GM21576 (cell line): ENCODE measurements at regions not wholly inside any gene's neighbourhood (a gene's known extent, or its start where the extent isn't known, plus 50 kb on each side); places are given as distances from the start of the nearest gene placed in this dataset.
"Not testable (repeated sequence)": the region's sequence is repeated elsewhere in the genome, so short reads cannot be mapped to it uniquely, and the experiment has no call there.

Experiments
- ATAC-seq: cut with Tn5 transposase; IDR thresholded peaks from one replicate; pipeline ENCODE4 v1.9.1; 2021; ENCODE audit warnings: mild to moderate bottlenecking, moderate library complexity; ENCODE audit not compliant: unreplicated experiment

DNA sequence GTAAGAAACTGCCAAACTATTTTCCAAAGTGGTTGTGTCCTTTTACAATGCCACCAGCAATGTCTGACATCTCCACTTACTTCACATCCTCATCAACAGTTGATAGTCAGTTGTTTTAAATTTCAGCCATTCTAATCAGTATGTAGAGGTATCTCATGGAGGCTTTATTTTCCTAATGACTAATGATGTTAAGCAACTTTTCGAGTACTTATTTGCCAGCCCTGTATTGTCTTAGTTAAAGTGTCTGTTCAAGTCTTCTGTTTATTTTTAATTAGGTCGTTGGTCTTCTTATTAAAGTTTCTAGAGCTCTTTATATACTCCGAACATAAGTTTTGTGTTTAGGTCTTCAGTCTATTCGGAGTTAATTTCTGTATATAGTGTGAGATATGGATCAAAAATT, 54.9 kb upstream of the NBPF12 start:
- ATAC-seq, result not testable (repeated sequence)

DNA sequence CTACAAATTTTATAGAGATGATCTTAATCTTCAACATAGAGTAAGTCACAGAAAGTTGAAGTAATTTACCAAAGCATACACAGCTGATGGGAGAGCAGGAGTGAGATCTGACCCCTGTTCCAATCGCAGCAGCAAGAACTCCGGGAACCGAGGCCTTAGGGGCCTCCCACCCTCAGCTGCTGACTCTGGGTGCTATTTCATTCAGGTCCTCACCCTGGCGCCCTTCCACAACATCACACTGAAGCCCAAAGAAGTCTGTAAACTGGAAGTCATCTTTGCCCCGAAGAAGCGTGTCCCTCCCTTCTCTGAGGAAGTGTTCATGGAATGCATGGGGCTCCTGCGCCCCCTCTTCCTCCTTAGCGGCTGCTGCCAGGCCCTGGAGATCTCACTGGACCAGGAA, 57.0 kb upstream of the NBPF12 start:
- ATAC-seq, result not testable (repeated sequence)

DNA sequence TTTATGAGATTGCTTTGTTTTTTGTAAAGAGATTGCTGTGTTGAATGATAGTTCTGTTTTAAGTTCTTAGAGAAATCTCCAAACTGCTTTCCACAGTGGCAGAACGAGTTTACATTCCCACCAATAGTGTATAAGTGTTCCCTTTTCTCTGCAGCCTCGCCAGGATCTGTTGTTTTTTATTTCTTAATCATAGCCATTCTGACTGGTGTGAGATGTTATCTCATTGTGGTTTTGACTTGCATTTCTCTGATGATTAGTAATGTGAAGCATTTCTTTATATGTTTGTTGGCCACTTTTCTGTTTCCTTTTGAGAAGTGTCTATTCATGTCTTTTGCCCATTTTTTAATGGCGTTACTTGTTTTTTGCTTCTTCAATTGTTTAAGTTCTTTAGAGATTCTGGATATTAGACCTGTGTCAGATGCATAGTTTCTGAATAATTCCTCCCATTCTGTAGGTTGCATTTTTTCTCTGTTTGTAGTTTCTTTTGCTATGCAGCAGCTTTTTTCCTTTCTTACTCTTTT, 74.3 kb upstream of the NBPF12 start:
- ATAC-seq, result not testable (repeated sequence)

DNA sequence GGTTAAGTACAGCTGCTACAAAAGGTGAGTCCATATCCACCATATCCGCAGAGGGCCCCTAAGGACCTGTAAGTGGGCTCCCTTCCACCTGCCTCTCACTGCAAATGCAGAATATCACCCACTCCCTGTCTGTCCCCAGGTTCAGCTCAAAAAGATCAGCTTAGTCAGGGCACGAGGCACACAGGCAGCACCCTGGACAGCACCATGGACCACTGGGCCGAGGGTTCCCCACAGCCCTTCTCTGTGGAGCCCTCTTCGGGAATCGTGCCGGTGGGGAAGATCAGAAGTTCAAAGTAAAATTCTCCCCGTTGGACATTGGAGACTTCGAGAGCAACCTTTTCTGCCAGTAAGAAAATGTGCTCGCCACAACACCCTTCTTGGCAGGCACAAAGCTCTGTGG, 85.0 kb upstream of the NBPF12 start:
- ATAC-seq, result not testable (repeated sequence)

DNA sequence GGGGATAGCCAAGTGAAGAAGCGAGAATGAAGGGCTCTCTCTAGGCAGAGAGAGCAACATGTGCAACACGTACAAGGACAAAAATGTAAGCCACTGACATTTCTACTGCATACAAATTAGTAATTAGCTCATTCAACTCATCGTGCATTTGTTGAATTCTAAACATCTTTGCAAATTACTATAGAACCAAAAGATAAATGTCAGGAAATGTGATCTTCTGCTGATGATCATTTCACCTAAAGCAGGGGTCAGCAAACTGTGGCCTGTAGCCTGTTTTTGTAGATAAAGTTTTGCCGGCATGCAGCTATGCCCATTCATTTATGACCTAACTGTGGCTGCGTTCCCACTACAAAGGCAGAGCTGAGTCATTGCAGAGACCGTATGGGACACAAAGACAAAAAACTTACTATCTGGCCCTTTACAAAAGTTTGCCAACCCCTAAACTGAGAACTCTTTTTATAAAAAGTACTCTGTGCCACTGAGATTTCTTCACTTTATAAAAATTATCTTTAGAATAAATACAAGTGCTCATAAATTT, 87.7 kb upstream of the NBPF12 start:
- not testable (repeated sequence) for ATAC-seq

DNA sequence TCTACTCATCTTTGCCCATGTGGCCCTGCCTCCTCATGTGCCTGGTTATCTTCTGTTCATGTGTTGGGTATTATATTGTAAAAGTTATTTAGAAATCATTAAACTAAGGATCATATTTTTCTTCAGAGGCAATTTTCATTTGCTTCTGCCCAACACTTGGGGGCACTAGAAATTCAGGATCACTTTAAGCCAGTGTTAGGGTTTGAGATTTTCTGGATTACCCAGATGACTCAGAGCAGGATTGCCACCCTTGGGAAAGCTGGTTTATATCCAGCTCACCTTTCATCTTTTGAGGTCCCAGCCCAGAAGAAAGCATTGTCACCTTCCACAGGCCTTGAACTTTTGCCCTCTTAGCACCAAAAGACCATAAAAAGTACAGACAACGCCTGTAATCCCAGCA, 99.4 kb upstream of the NBPF12 start:
- not testable (repeated sequence) for ATAC-seq

DNA sequence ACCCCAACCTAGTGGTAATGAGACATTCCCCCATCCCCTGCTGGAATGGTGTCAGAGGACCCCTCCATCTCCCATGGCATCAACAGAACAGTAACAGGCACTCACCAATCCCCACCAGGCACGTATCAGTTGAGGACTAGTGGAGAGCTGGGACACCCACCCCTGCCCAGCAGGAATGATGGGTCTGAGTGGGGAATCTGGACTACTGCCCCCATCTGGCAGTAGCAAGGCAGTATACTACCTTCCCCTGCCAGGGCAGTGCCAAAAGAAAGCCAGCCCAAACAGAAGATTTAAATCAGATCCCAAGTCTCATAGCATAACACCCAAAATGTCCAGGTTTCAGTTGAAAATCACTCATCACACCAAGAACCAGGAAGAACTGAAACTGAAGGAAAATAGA, 111.2 kb upstream of the NBPF12 start:
- not testable (repeated sequence) for ATAC-seq

DNA sequence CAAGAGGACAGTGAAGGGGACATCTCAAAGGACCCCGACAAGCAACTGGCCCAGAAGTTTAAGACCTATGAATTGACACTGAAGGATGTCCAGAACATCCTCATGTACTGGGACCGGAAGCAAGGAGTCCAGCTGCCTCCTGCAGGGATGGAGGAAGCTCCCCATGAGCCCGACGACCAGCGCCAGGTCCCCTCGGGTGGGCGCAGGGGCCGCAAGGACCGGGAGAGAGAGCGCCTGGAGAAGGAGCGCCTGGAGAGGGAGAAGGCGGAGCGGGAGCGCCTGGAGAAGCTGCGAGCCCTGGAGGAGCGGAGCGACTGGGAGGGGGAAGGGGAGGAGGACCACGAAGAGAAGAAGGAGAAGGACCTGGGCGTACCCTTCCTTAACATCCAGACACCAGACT, 143.9 kb upstream of the NBPF12 start:
- not testable (repeated sequence) for ATAC-seq

DNA sequence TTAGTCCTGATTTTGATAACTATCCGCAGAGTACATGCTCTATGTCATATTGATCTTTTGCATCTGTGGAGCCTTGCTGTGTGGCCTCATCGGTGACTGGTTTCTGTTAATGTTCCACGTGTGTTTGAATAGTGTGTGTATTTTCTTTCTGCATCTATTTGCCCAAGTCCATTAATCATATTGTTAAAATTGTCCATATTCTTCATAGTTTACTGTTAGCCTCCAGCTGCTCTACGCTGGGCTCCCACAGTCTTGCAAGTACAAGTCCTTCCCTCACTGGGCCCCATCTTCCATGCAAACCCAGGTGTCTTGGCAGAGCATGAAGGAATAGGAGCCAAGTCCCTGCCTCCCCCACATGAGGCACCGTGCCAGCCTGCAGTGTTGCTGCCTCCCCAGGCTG, 145.4 kb upstream of the NBPF12 start:
- ATAC-seq, result not testable (repeated sequence)

DNA sequence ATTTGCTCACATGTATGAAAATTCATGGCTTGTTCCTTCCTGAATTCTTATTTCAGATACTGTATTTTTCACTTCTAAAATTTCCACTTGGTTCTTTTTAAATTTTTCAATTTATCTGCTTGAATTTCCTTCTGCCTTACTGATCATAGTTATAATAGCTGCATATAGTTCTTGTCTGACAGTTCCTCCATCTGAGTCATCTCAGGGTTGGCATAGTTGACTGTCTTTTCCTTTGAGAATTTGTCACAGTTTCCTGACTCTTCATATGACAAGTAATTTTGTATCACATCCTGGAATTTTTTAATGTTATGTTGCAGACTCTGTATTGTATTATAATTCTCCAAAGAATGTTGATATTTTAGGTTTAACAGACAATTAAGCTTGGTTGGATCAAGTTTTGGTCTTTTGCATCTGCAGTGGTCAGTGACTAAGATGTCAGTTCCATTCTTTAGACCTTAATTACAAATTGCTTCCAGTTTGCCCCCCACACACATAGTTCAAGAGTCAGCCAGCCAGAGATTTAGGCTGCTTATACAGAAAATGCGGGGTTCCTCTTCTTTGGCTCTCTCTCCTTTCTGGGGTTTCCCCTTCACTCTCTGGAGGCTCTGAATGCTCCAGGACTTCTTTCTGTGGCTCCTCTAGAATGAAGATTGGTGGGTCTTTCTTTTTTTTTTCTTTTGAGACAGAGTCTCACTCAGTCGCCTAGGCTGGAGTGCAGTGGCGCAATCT, 153.7 kb upstream of the NBPF12 start:
- ATAC-seq, result not testable (repeated sequence)

DNA sequence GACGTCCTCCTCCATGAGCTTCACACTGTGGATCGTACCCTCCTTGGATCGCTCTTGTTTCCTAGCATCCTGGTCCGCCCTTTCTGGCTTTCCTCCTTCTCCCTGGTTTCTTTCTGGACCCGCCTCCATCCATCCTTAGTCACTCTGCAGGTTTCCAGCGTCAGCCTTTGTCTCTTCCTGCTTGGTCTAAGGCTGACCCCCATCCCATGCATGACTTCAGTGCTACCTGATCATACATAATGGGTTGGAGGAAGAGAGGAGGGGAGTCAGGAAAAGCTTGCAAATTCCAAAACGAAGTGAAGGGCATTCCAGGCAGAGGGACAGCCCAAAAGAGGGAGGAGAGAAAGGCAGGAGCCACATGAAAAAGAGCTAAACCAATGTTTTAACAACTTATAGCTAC, 156.9 kb upstream of the NBPF12 start:
- not testable (repeated sequence) for ATAC-seq

DNA sequence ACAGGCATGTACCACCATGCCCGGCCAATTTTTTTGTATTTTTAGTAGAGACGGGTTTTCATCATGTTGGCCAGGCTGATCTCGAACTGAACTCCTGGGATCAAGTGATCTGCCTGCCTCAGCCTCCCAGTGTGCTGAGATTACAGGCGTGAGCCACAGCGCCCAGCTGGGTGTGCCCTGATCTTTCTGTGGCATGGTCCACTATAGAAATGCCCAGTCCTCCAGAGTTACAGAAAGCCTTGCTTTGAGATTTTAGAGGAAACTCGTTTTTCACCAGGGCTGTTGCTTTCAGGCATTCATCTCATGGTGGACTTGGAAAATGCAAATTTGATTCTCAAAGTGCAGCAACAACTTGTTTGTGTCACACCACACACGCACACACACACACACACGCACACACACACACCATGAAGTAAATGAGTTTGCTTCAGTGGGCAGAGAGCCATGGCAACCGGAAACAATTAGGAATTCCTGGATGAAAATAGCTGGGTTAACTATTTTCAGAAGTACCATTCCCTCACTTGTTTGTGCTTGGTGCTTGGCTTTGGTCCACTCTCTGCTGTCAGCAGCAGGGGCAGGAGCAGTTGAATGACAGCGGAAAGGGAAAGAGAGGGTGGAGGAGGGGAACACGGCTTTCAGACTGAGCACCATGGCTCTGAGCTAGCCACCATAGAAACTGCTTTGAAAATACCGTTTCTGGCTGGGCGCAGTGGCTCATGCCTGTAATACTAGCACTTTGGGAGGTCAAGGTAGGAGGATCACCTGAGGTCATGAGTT, 160.1 kb upstream of the NBPF12 start:
- ATAC-seq, result not testable (repeated sequence)

DNA sequence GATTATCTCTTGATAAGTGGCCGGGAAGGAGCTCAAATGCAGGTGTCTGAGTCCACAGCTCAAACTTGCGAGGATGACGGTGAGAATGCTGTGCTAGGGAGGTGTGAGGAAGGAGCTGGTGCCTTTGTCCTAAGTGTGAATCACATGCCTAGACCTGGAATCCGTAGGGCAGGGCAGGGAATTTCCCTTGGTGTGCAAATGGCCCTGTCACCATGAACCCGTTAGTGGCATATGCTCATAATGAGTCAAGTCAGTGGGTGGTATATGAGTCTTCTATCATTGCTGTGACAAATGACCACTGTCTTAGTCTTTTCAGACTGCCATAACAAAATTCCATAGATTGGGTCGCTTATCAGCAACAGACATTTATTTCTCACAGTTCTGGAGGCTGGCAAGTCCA, 163.1 kb upstream of the NBPF12 start:
- ATAC-seq, result not testable (repeated sequence)

DNA sequence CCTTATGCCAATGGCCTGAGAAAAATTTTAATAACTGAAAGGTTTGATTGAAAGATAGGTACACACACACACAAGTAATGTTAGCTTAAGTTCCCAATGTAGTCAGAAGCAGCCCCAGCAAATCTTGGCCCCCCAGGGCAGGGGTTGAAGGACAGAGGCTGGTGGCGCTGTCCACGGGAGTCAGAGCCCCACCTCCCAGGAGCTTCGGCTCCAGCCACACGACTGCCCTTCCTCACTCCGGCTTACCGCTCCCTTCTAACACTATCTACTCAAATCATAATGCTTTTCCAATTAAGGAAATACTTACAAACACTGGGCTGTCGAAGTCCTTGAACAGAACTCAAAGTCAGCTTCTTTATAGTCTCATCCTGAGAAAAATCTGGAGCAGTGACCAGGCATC, 163.9 kb upstream of the NBPF12 start:
- ATAC-seq, result not testable (repeated sequence)

DNA sequence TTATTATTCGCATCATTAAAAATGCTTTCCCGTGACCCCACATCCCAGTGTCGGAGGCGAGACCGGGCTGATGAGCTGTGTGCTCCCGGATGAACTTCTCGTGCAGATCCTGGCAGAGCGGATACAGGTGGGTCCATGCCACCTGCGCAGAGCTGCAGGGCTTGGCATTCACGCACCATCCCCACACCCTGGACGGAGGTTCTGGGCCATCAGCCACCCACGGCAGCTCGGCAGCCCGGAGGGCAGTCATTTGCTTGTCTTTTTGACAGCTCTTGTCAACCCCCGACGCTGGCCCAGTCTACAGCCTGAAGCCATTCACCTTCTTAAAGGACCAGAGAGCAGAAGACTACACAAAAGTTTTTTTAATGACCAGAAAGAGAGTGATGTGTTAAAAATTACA, 166.7 kb upstream of the NBPF12 start:
- ATAC-seq, result not testable (repeated sequence)

DNA sequence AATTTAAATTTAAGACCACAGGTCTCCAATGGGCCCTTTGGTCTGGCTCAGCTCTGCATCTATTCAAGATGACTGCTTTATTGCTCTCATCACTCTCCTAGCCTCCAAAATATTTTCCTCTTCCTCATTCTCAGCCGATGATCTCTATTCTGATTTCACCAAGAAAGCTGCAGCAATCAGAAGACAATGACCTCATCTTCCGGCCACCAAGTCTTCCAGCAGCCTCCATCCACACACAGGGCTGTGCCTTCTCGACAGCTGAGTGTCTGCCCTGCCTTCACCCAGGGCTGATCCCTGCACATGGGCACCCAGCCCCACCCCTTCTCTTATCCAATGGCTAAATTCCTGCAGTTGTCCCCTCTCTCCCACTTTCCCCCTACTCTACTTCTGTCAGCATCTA, 167.1 kb upstream of the NBPF12 start:
- not testable (repeated sequence) for ATAC-seq

DNA sequence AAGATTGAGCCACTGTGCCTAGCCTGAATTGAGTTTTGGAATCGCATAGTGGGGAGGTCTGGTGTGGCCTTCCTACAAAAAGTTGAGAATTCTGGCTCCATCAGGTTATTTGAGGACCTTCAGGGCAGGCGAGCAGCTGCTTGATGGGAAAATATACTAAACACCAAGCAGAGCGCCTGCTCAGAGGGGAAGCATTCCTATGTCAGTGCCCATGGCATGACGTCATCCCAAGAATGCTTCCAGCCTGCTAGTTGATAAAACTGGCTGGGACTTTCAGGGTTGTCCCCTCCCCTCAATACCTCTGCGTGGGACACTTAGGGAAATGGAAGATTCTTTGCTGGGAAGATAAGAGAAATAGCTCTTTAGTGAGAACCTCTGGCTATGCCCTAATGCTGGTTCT, 174.9 kb upstream of the NBPF12 start:
- not testable (repeated sequence) for ATAC-seq

DNA sequence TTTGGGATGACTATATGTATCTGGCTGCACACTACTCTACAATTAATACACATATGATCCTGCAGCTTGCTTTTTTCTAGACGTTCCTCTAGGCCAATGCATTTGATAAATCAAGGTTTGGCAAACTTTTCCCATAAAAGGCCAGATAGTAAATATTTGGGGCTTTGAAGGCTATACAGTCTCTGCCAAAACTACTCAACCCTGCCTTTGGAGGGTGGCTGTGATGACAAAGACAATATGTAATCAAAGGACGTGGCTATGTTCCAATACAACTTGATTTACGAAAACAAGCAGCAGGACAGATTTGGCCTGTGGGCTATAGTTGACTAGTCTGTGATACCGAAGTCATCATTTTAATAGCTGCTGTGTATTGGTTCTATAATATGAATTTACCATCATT, 181.3 kb upstream of the NBPF12 start:
- ATAC-seq, result not testable (repeated sequence)

DNA sequence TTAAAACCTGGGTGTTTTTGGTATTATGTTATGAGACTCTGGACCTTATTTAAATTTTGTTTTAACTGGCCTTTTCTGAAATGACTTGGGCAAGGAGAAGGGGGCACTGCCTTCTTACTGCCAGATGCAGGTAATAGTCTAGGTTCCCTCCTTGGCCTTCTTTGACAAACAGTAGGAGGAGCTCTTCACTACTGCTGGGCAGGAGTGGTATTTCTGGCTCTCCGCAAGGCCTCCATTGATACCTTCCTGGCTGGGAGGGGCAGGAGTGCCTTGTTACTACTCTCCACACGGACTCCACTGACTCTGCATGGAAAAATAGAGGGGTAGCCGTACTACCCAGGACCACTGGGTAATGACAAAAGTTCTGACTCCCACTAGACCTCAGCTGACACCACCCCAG, 189.4 kb upstream of the NBPF12 start:
- ATAC-seq, result not testable (repeated sequence)

DNA sequence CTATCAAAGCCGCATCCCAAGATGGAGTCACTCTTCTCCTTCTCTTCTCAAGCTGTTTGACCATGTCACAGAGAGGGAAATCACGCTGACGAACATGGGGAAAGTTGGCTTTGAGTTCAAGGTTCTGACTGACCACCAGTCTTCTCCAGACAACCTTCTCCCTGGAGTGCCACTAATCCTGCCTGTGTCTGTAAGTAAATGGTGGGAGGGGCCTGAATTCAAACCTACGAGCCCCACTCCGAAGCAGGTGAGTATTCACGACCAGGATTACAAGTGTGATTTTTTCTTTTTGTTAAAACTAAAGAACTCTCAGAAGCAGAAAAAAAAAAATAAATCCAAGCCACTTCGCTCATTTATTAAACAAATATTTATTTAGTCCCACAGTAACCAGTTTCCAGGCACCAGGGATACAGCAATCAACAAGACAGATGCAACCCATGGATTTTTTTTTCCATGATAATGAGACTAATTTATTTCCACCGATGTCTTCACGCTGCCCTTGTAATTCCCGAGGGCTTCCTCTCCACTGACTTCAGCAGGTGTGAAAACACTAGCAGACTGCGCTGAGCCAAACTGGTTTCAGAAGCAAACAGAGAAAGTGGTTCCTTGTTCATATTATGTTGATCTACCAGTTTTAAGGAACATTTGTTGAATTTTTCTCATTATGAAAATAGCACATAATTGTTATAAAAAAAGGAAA, 206.0 kb upstream of the NBPF12 start:
- not testable (repeated sequence) for ATAC-seq
